B cell (primary cell): ENCODE measurements at regions not wholly inside any gene's neighbourhood (a gene's known extent, or its start where the extent isn't known, plus 50 kb on each side); places are given as distances from the start of the nearest gene placed in this dataset.

Source experiments
- EZH2 ChIP-seq: IDR thresholded peaks from 2 replicates; pipeline ENCODE4 v1.6.1; 2012; ENCODE audit warnings: borderline replicate concordance, low read depth, mild to moderate bottlenecking, moderate library complexity, low read length; ENCODE audit not compliant: insufficient read depth, poor library complexity, severe bottlenecking
- TF ChIP-seq, protein P1 (sequence below): fragments of 200-600 bp; IDR thresholded peaks from one replicate; pipeline ENCODE4 v1.8.0; 2022; ENCODE audit warnings: antibody characterized with exemption, mild to moderate bottlenecking

DNA sequence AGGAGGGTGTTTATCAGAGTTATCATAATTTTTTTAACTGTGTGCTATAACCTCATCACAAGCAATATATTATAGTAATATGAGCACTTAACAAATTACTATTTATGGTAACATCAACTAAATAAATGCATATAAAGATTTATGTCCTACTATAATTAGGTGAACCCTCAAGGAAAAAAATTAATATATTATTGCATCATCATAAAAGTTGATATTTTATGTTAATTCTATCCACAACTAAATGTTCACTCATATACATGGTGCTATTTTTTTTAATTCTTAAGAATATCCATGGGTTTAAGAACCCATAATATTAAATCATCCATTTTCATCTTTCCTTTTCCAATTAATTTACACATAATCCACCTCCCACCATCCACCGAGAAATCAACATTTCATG is 506.0 kb upstream of the USP15 start:
- TF ChIP-seq, protein P1, sequence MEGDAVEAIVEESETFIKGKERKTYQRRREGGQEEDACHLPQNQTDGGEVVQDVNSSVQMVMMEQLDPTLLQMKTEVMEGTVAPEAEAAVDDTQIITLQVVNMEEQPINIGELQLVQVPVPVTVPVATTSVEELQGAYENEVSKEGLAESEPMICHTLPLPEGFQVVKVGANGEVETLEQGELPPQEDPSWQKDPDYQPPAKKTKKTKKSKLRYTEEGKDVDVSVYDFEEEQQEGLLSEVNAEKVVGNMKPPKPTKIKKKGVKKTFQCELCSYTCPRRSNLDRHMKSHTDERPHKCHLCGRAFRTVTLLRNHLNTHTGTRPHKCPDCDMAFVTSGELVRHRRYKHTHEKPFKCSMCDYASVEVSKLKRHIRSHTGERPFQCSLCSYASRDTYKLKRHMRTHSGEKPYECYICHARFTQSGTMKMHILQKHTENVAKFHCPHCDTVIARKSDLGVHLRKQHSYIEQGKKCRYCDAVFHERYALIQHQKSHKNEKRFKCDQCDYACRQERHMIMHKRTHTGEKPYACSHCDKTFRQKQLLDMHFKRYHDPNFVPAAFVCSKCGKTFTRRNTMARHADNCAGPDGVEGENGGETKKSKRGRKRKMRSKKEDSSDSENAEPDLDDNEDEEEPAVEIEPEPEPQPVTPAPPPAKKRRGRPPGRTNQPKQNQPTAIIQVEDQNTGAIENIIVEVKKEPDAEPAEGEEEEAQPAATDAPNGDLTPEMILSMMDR = no peak
- no peak for TF ChIP-seq EZH2
